ENCODE measurements at regions not wholly inside any gene's neighbourhood (a gene's known extent, or its start where the extent isn't known, plus 50 kb on each side); places are given as distances from the start of the nearest gene placed in this dataset.
"Not testable (repeated sequence)": the region's sequence is repeated elsewhere in the genome, so short reads cannot be mapped to it uniquely, and the experiment has no call there.

GRCh38 chr14:84492685-84493084, 1037.3 kb upstream of the FLRT2 start:
- H3K4me3 ChIP-seq (ENCODE audit: low read depth, low read length): no peak overlapping the region
- DNase-seq (ENCODE audit: low read depth): no peak
- no peak for TF ChIP-seq POLR2A (IDR thresholded peaks at IDR 0.05; ENCODE audit: extremely low read depth, insufficient read length)
- no peak for TF ChIP-seq MYC (IDR thresholded peaks at IDR 0.05; ENCODE audit: low read depth, low read length)
- no peak for TF ChIP-seq MAX (IDR thresholded peaks at IDR 0.05; ENCODE audit: low read depth, low read length)
- no peak for TF ChIP-seq CTCF (IDR thresholded peaks at IDR 0.05; ENCODE audit: low read depth, low read length)

GRCh38 chr14:84493779-84494178, 1036.2 kb upstream of the FLRT2 start:
- H3K4me3 ChIP-seq (ENCODE audit: low read depth, low read length): no peak overlapping the region
- no peak for TF ChIP-seq CTCF (IDR thresholded peaks at IDR 0.05; ENCODE audit: low read depth, low read length)
- no peak for TF ChIP-seq MAX (IDR thresholded peaks at IDR 0.05; ENCODE audit: low read depth, low read length)
- TF ChIP-seq MYC (IDR thresholded peaks at IDR 0.05; ENCODE audit: low read depth, low read length): no peak
- TF ChIP-seq POLR2A (IDR thresholded peaks at IDR 0.05; ENCODE audit: extremely low read depth, insufficient read length): no peak
- DNase-seq (ENCODE audit: low read depth): peak; percentile 2

GRCh38 chr14:84496677-84497076, 1033.3 kb upstream of the FLRT2 start:
- H3K4me3 ChIP-seq (ENCODE audit: low read depth, low read length): no peak overlapping the region
- DNase-seq (ENCODE audit: low read depth): no peak

GRCh38 chr14:84512823-84513222, 1017.1 kb upstream of the FLRT2 start:
- H3K4me3 ChIP-seq (ENCODE audit: low read depth, low read length): not testable (repeated sequence)

More at GRCh38 chr14:84496677-84497076, 1033.3 kb upstream of the FLRT2 start:
- TF ChIP-seq CTCF (IDR thresholded peaks at IDR 0.05; ENCODE audit: low read depth, low read length) (no peak), MAX (IDR thresholded peaks at IDR 0.05; ENCODE audit: low read depth, low read length) (no peak), MYC (IDR thresholded peaks at IDR 0.05; ENCODE audit: low read depth, low read length) (no peak), POLR2A (IDR thresholded peaks at IDR 0.05; ENCODE audit: extremely low read depth, insufficient read length) (no peak)

GRCh38 chr14:84519836-84520235, 1010.1 kb upstream of the FLRT2 start:
- no peak overlapping the region for H3K4me3 ChIP-seq (ENCODE audit: low read depth, low read length)
- DNase-seq (ENCODE audit: low read depth): no peak
- TF ChIP-seq MYC (IDR thresholded peaks at IDR 0.05; ENCODE audit: low read depth, low read length): no peak
- no peak for TF ChIP-seq POLR2A (IDR thresholded peaks at IDR 0.05; ENCODE audit: extremely low read depth, insufficient read length)
- TF ChIP-seq MAX (IDR thresholded peaks at IDR 0.05; ENCODE audit: low read depth, low read length): no peak
- no peak for TF ChIP-seq CTCF (IDR thresholded peaks at IDR 0.05; ENCODE audit: low read depth, low read length)

More at GRCh38 chr14:84512823-84513222, 1017.1 kb upstream of the FLRT2 start:
- not testable (repeated sequence) for DNase-seq (ENCODE audit: low read depth)

GRCh38 chr14:84520711-84521338, 1009.1 kb upstream of the FLRT2 start:
- DNase-seq (ENCODE audit: low read depth): no peak
- no peak overlapping the region for H3K4me3 ChIP-seq (ENCODE audit: low read depth, low read length)
- TF ChIP-seq MAX (IDR thresholded peaks at IDR 0.05; ENCODE audit: low read depth, low read length) (no peak), MYC (IDR thresholded peaks at IDR 0.05; ENCODE audit: low read depth, low read length) (no peak), CTCF (IDR thresholded peaks at IDR 0.05; ENCODE audit: low read depth, low read length) (no peak), POLR2A (IDR thresholded peaks at IDR 0.05; ENCODE audit: extremely low read depth, insufficient read length) (no peak)

Data from NB4 (cell line).